Right ventricle myocardium superior (tissue), 1 donor: ENCODE measurements at regions not wholly inside any gene's neighbourhood (a gene's known extent, or its start where the extent isn't known, plus 50 kb on each side); places are given as distances from the start of the nearest gene placed in this dataset.
"Not testable (repeated sequence)": the region's sequence is repeated elsewhere in the genome, so short reads cannot be mapped to it uniquely, and the experiment has no call there.

Experiments used
- ATAC-seq: fragments of 200-7000 bp; cut with Tn5 transposase; one replicate; pipeline ENCODE4 v1.9.1; 2020; ENCODE audit warnings: mild to moderate bottlenecking; ENCODE audit not compliant: poor library complexity
- DNase-seq: peaks from one replicate; pipeline ENCODE4 v3.0.0-alpha.2; 2020
- intact Hi-C: fragments of 100-400 bp; cut with DNase I; formaldehyde crosslinking; loops from one replicate; pipeline ENCODE4 v1.11.2; 2022
- donor health status: DM: no; HTN: yes; CAD: no; lungs with severe emphysema.

- DNase-seq (no peak), ATAC-seq (no peak)
- intact Hi-C loops = no loop called here
Measured at GRCh38 chr15:61337541-61337940, 108.4 kb upstream of the RORA start.

- intact Hi-C loops = no loop called here
- DNase-seq = no peak
- ATAC-seq = no peak
Measured at GRCh38 chr15:61336026-61336638, 107.0 kb upstream of the RORA start.

- ATAC-seq, intact Hi-C loops: not testable (repeated sequence)
Measured at GRCh38 chr15:61334714-61335113, 105.6 kb upstream of the RORA start.

GRCh38 chr15:61331019-61331418 lies 101.9 kb upstream of the RORA start:
- no peak for ATAC-seq
- DNase-seq = no peak
- intact Hi-C loops = no loop called here

More at GRCh38 chr15:61334714-61335113, 105.6 kb upstream of the RORA start:
- DNase-seq = not testable (repeated sequence)

GRCh38 chr15:61327019-61327631 lies 98.0 kb upstream of the RORA start:
- peak; percentile 53 for DNase-seq
- peak; percentile 88 for ATAC-seq
- intact Hi-C loops = no loop called here

GRCh38 chr15:61319892-61320291 lies 90.8 kb upstream of the RORA start:
- ATAC-seq (no peak), DNase-seq (no peak)
- intact Hi-C loops = no loop called here

GRCh38 chr15:61318802-61319525 lies 89.9 kb upstream of the RORA start:
- DNase-seq (no peak), ATAC-seq (no peak)
- intact Hi-C loops = no loop called here

- intact Hi-C loops = no loop called here
- no peak for ATAC-seq
- DNase-seq = no peak
Measured at GRCh38 chr15:61318301-61318700, 89.2 kb upstream of the RORA start.

GRCh38 chr15:61315471-61315870 lies 86.4 kb upstream of the RORA start:
- intact Hi-C loops = no loop called here
- no peak for ATAC-seq
- DNase-seq = no peak

GRCh38 chr15:61314427-61314826 lies 85.3 kb upstream of the RORA start:
- intact Hi-C loops = no loop called here

GRCh38 chr15:61309617-61310016 lies 80.5 kb upstream of the RORA start:
- DNase-seq (no peak), ATAC-seq (no peak)
- intact Hi-C loops = no loop called here

More at GRCh38 chr15:61314427-61314826, 85.3 kb upstream of the RORA start:
- no peak for ATAC-seq
- no peak for DNase-seq

GRCh38 chr15:61309031-61309511 lies 80.0 kb upstream of the RORA start:
- intact Hi-C loops = no loop called here
- DNase-seq (no peak), ATAC-seq (no peak)

GRCh38 chr15:61308437-61308836 lies 79.3 kb upstream of the RORA start:
- intact Hi-C loops = no loop called here
- DNase-seq (no peak), ATAC-seq (no peak)

GRCh38 chr15:61307474-61307873 lies 78.4 kb upstream of the RORA start:
- intact Hi-C loops = no loop called here
- DNase-seq (no peak), ATAC-seq (no peak)

- ATAC-seq = no peak
Measured at GRCh38 chr15:61301701-61302100, 72.6 kb upstream of the RORA start.

GRCh38 chr15:61299075-61299763 lies 70.1 kb upstream of the RORA start:
- intact Hi-C loops = no loop called here
- ATAC-seq (peak; percentile 41), DNase-seq (no peak)

More at GRCh38 chr15:61301701-61302100, 72.6 kb upstream of the RORA start:
- intact Hi-C loops = no loop called here
- DNase-seq = no peak

GRCh38 chr15:61295239-61295638 lies 66.1 kb upstream of the RORA start:
- intact Hi-C loops = no loop called here
- ATAC-seq = no peak

GRCh38 chr15:61282661-61283060 lies 53.6 kb upstream of the RORA start:
- ATAC-seq = no peak
- intact Hi-C loops = no loop called here
- no peak for DNase-seq

More at GRCh38 chr15:61295239-61295638, 66.1 kb upstream of the RORA start:
- no peak for DNase-seq

- no peak for ATAC-seq
- DNase-seq = no peak
- intact Hi-C loops = no loop called here
Measured at GRCh38 chr15:61281328-61281727, 52.2 kb upstream of the RORA start.
